CD14-positive monocyte (primary cell): ENCODE measurements at regions not wholly inside any gene's neighbourhood (a gene's known extent, or its start where the extent isn't known, plus 50 kb on each side); places are given as distances from the start of the nearest gene placed in this dataset.

Experiments
- DNase-seq, 3 donors: peaks; one replicate each; pipeline ENCODE4 v3.0.0-alpha.2; 2011 to 2022
- H2AFZ ChIP-seq: 2 replicates; pipeline ENCODE4 v1.6.0; 2012; ENCODE audit warnings: mild to moderate bottlenecking, low read depth, low read length, inconsistent platforms; ENCODE audit not compliant: insufficient read depth, poor library complexity, severe bottlenecking
- H3K27ac ChIP-seq, 2 donors: 1 replicate in 1 of 2; 2 replicates in 1 of 2; pipeline ENCODE4 v1.5.1; 2012 to 2013; ENCODE audit warnings: low read length in 2 of 2, control low read depth in 1 of 2, inconsistent platforms in 1 of 2, low read depth in 1 of 2, mild to moderate bottlenecking in 1 of 2
- H3K27me3 ChIP-seq, 2 donors: one replicate each; pipeline versions ENCODE4 v1.6.0 to v1.6.1; 2011 to 2013; ENCODE audit warnings: low read length in 2 of 2; ENCODE audit not compliant: control insufficient read depth in 2 of 2, insufficient read depth in 2 of 2
- H3K36me3 ChIP-seq, 2 donors: replicated peaks in 1 of 2; 1 replicate in 1 of 2; 2 replicates in 1 of 2; pipeline versions ENCODE4 v1.5.1 to v1.6.1; 2012 to 2013; ENCODE audit warnings: low read length in 2 of 2, control low read depth in 1 of 2, inconsistent platforms in 1 of 2, mild to moderate bottlenecking in 1 of 2; ENCODE audit not compliant: insufficient read depth in 2 of 2, control insufficient read depth in 1 of 2
- H3K4me1 ChIP-seq, 2 donors: 1 replicate in 1 of 2; 2 replicates in 1 of 2; pipeline versions ENCODE4 v1.5.1 to v1.6.1; 2012 to 2013; ENCODE audit warnings: low read length in 2 of 2, control low read depth in 1 of 2, inconsistent platforms in 1 of 2, mild to moderate bottlenecking in 1 of 2, moderate library complexity in 1 of 2; ENCODE audit not compliant: insufficient read depth in 2 of 2, control insufficient read depth in 1 of 2
- H3K4me2 ChIP-seq: replicated peaks from 2 replicates; pipeline ENCODE3; 2012; ENCODE audit warnings: low read length, moderate library complexity, mild to moderate bottlenecking; ENCODE audit not compliant: poor library complexity, severe bottlenecking; ENCODE audit errors: extremely low read depth
- H3K4me3 ChIP-seq, 3 experiments: fragments of 200-600 bp in 1 of 3; sonication (generic) in 1 of 3; replicated peaks in 1 of 3; 1 replicate in 2 of 3; 2 replicates in 1 of 3; pipeline ENCODE4 v1.5.1; 2011 to 2013; ENCODE audit warnings: low read length in 3 of 3, mild to moderate bottlenecking in 3 of 3, control low read depth in 2 of 3, low read depth in 2 of 3, inconsistent platforms in 1 of 3, moderate library complexity in 1 of 3
- H3K79me2 ChIP-seq: 2 replicates; pipeline ENCODE4 v1.6.0; 2012; ENCODE audit warnings: mild to moderate bottlenecking, control low read depth, inconsistent platforms, low read length, moderate library complexity; ENCODE audit not compliant: insufficient read depth
- H3K9ac ChIP-seq: 2 replicates; pipeline ENCODE4 v1.6.0; 2017; ENCODE audit warnings: low read length, mild to moderate bottlenecking; ENCODE audit not compliant: insufficient read depth, poor library complexity, severe bottlenecking
- H3K9me3 ChIP-seq, 2 donors: replicated peaks in 1 of 2; 1 replicate in 1 of 2; 2 replicates in 1 of 2; pipeline versions ENCODE4 v1.5.1 to v1.6.1; 2012 to 2013; ENCODE audit warnings: low read length in 2 of 2, control low read depth in 1 of 2; ENCODE audit not compliant: control insufficient read depth in 1 of 2, insufficient read depth in 1 of 2
- H4K20me1 ChIP-seq: 2 replicates; pipeline ENCODE4 v1.6.0; 2012; ENCODE audit warnings: mild to moderate bottlenecking, low read length, control low read depth, moderate library complexity; ENCODE audit not compliant: insufficient read depth
- H3K27ac Mint-ChIP-seq, 7 donors: one replicate each; pipeline ENCODE4 v1.8.0; 2020; ENCODE audit warnings: mild to moderate bottlenecking in 7 of 7, mixed read lengths in 7 of 7, moderate library complexity in 6 of 7, inconsistent platforms in 2 of 7
- H3K27me3 Mint-ChIP-seq, 3 donors: one replicate each; pipeline ENCODE4 v1.8.0; 2021 to 2022; ENCODE audit warnings: low read depth in 3 of 3, mild to moderate bottlenecking in 3 of 3, mixed read lengths in 3 of 3, moderate library complexity in 3 of 3, inconsistent platforms in 1 of 3
- H3K36me3 Mint-ChIP-seq, 2 donors: one replicate each; pipeline ENCODE4 v1.8.0; 2020; ENCODE audit warnings: mixed read lengths in 2 of 2, inconsistent platforms in 1 of 2, mild to moderate bottlenecking in 1 of 2
- H3K4me1 Mint-ChIP-seq: one replicate; pipeline ENCODE4 v1.8.0; 2020; ENCODE audit warnings: mild to moderate bottlenecking, mixed read lengths
- H3K4me3 Mint-ChIP-seq, 2 donors: one replicate each; pipeline ENCODE4 v1.8.0; 2020; ENCODE audit warnings: mild to moderate bottlenecking in 2 of 2, mixed read lengths in 2 of 2, moderate library complexity in 1 of 2
- H3K9me3 Mint-ChIP-seq, 7 donors: one replicate each; pipeline ENCODE4 v1.8.0; 2020 to 2022; ENCODE audit warnings: mixed read lengths in 7 of 7, mild to moderate bottlenecking in 6 of 7, moderate library complexity in 6 of 7, inconsistent platforms in 2 of 7
- CTCF ChIP-seq: fragments of 200-600 bp; IDR thresholded peaks from one replicate; pipeline ENCODE4 v1.8.0; 2022; ENCODE audit warnings: antibody characterized with exemption, mild to moderate bottlenecking
- WGBS: methylation state at CpG from one replicate; pipeline ENCODE4 v1.1.5; 2013; ENCODE audit warnings: missing lambda C conversion rate; ENCODE audit not compliant: insufficient coverage; 5-methylcytosine and 5-hydroxymethylcytosine counted together
- intact Hi-C, 2 donors: fragments of 100-400 bp; cut with micrococcal nuclease; formaldehyde crosslinking; loops; one replicate each; pipeline versions ENCODE4 v1.15.0 to v1.15.1; 2023

DNA sequence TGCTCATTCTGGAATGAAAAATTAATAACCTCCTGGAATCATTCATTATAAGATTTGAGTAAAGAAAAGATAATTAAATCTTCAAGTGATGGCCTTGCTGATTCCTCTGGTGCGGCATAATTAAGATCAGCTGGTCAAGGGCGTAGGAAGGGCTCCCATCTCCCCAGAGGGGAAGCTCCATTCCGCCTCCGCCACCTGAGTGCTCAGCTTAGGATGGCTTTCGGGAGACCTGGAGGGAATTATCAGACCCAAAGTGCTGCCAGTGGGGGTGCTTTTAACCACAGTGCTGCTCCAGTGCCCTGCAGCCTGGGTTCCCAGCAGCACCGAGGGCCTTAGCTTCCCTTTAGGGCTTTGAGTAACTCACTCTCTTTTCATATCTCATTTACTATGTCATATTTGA, 556.6 kb upstream of the RGMA start:
- no peak overlapping the region for H3K27ac ChIP-seq
- TF ChIP-seq CTCF = no peak
- no peaks in the 10 kb centered on the region for H3K36me3 ChIP-seq
- H3K4me1 Mint-ChIP-seq = no peaks in the 10 kb centered on the region
- no peaks in the 10 kb centered on the region for H3K9me3 ChIP-seq
- DNase-seq = no peak
- no peak overlapping the region for H3K27ac Mint-ChIP-seq
- no peaks in the 10 kb centered on the region for H3K79me2 ChIP-seq
- H2AFZ ChIP-seq = no peak overlapping the region
- H3K4me2 ChIP-seq = no peak overlapping the region
- H3K4me3 Mint-ChIP-seq = no peak overlapping the region
- no peaks in the 10 kb centered on the region for H3K36me3 Mint-ChIP-seq
- no peak overlapping the region for H3K4me3 ChIP-seq
- H4K20me1 ChIP-seq = no peaks in the 10 kb centered on the region
- 95% methylated on average over 5 of the region's 6 CpGs for WGBS
- no peaks in the 10 kb centered on the region for H3K27me3 ChIP-seq
- H3K9ac ChIP-seq = no peak overlapping the region
- intact Hi-C loops = no loop called here
- peaks cover 2 to 12% (median 5%) of the 10 kb centered on the region in 7 donors for H3K9me3 Mint-ChIP-seq
- H3K27me3 Mint-ChIP-seq = peaks cover 0 to 4% (median 1%) of the 10 kb centered on the region in 3 donors
- H3K4me1 ChIP-seq = no peaks in the 10 kb centered on the region

DNA sequence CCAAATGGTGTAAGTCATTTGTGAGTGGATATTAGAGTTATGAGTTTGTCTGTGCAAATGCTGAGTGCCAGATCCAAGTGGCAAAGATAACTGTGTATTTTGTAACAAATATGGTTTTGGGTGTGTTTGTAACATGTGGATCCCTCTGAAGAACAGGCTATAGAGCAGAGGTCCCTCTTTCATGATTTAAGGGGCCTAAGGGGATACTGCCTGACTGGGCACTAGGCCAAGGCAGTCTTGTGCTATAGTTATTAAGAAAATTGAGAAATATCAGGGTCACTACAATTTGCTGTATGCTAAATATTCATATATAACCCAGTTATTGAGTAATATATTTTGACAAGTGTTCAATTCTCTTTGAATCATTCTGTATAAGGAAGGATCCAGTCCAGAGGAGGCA, 555.6 kb upstream of the RGMA start:
- H3K4me3 ChIP-seq = no peak overlapping the region
- TF ChIP-seq CTCF = no peak
- H2AFZ ChIP-seq = no peak overlapping the region
- no peak for DNase-seq
- H3K4me1 ChIP-seq = no peaks in the 10 kb centered on the region
- H4K20me1 ChIP-seq = no peaks in the 10 kb centered on the region
- Mint-ChIP-seq H3K4me3 (no peak overlapping the region), H3K4me1 (no peaks in the 10 kb centered on the region), H3K9me3 (peaks cover 2 to 13% (median 5%) of the 10 kb centered on the region in 7 donors), H3K36me3 (no peaks in the 10 kb centered on the region), H3K27ac (no peak overlapping the region), H3K27me3 (peaks cover 0 to 6% (median 1%) of the 10 kb centered on the region in 3 donors)
- no peaks in the 10 kb centered on the region for H3K27me3 ChIP-seq
- intact Hi-C loops = no loop called here
- H3K36me3 ChIP-seq = no peaks in the 10 kb centered on the region
- H3K27ac ChIP-seq = no peak overlapping the region
- no peaks in the 10 kb centered on the region for H3K9me3 ChIP-seq
- no peak overlapping the region for H3K9ac ChIP-seq
- H3K4me2 ChIP-seq = no peak overlapping the region
- H3K79me2 ChIP-seq = no peaks in the 10 kb centered on the region
